IPS-NIHi7 (cell line): ENCODE measurements at regions not wholly inside any gene's neighbourhood (a gene's known extent, or its start where the extent isn't known, plus 50 kb on each side); places are given as distances from the start of the nearest gene placed in this dataset.

Source experiments
- DNase-seq: peaks from one replicate; pipeline ENCODE4 v3.0.0; 2012; ENCODE audit warnings: mixed read lengths; ENCODE audit errors: extremely low spot score

GRCh38 chr2:41040782-41041520, 589.1 kb upstream of the SLC8A1 start:
- no peak for DNase-seq

DNA sequence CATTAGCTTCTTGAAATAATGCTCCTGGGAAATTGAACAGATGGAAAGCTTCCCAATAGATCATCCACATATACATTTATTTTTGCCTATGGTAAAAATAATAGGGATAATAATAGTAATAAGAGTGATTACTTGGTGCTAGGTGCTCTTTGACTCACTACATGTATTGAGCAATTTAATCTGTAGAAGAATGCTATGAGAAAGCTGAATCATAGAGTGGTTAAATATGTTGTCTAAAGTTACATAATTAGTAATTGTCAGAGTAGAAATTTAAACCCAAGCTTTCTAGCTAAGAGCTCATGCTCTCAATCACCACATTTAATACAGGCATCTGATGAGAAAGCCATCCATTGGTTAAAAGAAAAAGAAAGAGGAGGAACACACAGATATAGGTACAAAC, 590.5 kb upstream of the SLC8A1 start:
- DNase-seq = no peak

DNA sequence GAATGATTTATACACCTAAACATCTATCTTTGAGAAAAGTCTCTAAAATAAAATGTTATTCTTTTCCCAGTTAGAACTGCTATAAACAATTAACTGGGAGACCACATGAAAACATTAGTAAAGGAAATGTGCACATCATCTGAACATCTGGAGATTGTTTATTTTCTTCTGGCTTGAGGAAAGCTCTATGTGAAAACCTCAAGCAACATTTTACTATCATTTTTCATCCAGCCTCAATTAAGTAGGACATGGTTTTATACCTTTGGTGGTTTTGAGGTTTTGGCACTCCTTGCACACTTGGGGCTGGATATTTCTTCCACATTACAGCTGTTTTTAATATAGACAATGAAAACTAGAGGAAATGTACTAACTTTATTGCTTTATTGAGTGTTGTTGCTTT, 609.5 kb upstream of the SLC8A1 start:
- DNase-seq = no peak

GRCh38 chr2:41062336-41062735, 610.4 kb upstream of the SLC8A1 start:
- DNase-seq = no peak

DNA sequence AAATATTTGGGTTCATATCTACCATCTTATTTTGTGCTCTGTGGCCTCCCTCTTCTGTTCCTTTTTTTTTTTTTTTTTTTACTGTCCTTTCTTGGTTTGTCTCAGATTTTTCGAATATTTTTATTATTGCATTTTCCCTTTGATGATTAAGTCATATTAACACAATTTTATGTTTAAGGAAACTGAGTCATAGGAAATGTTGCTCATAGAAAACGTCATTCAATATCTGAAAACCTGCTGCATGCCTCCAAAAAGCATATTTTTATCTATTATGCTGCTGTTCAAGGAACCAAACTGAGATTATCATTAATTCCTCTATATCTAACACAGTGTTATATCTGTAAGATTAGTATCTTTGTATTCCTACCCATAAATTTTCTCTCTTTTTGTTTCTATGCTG, 614.3 kb upstream of the SLC8A1 start:
- no peak for DNase-seq

GRCh38 chr2:41068740-41069139, 616.9 kb upstream of the SLC8A1 start:
- no peak for DNase-seq

DNA sequence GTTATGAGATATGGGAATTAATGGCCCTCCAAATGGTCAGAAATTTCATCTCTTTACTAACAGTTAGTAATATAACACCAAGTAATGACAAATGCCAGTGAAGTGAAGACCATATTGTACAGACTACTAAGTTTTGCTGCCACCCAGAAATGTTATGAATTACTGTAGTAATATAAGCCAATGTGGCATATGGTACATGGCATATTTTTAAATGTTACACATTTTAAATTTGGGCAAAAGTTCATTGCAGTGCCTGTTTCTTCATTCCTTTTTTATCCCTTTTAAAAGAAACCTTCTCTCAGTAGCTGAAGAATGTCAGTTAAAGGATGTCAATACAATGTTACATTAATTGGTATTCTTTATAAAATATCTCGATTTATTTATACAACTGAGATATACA, 626.5 kb upstream of the SLC8A1 start:
- no peak for DNase-seq

DNA sequence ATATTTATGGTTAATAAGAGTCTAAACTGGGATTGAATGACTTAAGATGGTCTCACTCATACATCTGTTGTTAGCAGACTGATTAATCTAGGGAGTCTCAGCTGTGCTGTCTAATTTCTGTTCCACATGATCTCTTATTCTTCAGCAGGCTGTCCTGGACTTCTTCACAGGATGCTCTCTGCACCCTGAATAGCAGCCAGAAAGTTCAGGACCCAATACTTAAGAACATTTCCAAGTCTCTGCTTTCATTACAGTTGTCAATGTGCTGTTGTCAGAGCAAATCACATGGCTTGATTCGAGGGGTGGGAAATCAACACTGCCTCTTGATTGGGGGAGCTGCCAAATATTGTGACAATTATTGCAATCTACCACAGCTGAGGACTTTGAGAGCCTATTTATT, 627.1 kb upstream of the SLC8A1 start:
- DNase-seq = no peak

GRCh38 chr2:41084321-41084720, 632.4 kb upstream of the SLC8A1 start:
- no peak for DNase-seq

DNA sequence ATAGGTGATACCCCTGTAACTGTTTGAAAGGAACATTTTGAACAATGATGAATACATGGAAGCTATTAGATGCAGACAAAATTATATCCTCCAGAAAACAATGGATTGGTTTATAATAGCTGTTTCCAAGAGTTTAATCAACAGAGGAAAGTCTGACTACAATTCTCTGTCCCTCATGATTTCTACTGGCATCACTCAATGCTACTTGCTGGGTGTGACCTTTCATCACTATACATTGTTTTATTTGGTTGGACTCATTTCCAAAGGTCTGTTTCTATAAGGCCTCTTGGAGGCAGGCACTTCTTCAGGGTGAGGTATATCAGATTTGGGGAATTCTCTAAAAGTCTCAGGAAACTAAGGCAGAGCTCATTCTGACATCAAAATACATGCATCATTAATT, 636.1 kb upstream of the SLC8A1 start:
- no peak for DNase-seq

DNA sequence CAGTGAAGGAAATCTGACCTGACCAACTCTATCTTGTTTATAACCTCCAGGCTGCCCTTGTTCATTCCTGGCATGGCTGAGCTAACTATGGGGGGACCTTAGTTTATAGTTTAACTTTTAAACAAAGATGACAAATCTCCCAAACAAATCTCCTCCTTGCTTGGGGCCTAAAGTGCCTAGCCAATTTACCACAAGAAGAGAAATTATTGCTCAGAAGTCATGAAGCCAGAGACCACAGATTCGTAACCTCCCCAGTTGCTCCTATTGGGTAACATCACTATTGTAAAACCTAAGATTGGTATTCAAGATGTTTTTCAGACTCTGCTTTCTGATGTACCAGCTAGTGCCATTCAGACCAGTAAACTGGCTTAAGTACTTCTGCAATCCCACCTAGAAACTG, 649.4 kb upstream of the SLC8A1 start:
- DNase-seq = no peak

DNA sequence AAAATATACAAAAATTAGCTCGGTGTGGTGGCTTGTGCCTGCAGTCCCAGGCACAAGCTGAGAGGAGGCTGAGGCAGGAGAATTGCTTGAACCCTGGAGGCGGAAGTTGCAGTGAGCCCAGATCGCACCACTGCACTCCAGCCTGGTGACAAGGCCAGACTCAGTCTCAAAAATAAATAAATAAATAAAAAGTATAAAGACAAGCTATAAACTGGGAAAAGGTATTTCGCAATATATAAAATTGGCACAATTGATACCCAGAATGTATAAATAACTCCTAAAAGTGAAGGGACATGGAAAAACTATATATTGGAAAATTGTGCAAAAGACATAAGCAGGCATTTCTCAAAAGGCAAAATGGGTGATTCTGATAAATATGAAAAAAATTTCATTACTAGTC, 657.9 kb upstream of the SLC8A1 start:
- DNase-seq = no peak

DNA sequence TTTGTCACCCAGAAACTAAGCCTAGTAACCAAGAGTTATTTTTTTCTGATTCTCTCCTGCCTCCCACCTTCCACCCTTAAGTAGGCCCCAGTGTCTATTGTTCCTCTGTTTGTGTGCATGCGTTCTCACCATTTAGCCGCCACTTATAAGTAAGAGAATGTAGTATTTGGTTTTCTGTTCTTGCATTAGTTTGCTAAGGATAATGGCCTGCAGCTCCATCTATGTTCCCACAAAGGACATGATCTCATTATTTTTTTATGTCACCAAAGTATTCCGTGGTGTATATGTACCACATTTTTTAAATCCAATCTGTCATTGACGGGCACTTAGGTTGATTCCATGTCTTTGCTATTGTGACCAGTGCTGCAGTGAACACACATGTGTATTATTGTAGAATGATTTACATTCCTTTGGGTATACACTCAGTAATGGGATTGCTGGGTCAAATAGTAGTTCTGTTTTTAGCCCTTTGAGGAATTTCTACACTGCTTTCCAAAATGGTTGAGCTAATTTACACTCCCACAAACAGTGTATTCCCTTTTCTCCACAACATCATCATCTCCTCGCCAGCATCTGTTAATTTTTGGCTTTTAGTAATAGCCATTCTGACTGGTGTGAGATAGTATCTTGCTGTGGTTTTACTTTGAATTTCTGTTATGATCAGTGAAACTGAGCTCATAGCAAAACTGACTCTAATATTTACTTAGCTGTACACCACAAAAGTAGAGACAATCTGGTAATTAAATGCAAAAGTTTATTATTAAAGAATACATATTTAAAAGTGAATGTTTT, 660.1 kb upstream of the SLC8A1 start:
- DNase-seq = no peak

DNA sequence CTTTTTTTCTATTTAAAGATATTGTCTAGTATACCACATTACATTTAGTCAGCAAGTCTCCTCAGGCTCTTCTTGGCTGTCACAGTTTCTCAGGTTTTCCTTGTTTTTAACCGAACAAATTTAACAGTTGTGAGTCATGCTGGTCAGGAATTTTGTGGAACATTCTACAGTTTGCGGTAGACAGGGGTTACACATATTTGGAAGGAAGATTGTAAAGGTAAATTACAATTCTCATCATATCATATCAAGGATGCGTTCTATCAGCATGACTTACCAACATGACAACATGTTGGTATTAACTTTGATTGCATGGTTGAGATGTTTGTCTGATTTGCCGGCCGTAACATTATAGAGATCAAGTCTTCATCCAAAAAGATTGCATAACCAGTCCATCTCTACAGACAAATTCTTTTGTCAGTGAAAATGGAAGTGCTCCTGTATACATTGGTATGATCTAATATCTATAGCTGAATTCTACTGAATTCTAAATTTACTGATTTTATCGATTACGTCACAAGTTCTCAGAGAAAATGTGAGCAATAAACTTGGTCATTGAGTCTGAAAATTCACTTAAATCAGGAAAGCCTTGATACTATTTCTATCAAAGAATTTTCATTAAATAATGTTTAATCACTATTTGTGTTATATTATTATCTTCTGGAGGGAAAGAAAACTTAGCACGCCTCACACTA, 664.4 kb upstream of the SLC8A1 start:
- DNase-seq = no peak

DNA sequence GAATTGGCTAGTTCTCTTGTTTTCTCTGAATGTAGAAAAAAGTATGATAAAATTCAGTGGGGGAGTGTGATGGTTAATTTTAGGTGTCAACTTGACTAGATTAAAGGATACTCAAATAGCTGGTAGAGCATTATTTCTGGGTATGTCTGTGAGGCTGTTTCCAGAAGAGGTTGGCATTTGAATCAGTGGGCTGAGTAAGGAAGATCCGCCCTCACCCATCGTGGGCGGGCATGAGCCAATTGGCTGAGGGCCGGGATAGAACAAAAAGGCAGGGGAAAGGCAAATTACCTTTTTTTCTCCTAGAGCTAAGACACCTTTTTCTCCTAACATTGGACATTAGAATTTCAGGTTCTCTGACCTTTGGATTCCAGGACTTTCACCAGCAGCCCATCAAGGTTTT, 667.6 kb upstream of the SLC8A1 start:
- DNase-seq = no peak

GRCh38 chr2:41123341-41123740, 671.5 kb upstream of the SLC8A1 start:
- no peak for DNase-seq

DNA sequence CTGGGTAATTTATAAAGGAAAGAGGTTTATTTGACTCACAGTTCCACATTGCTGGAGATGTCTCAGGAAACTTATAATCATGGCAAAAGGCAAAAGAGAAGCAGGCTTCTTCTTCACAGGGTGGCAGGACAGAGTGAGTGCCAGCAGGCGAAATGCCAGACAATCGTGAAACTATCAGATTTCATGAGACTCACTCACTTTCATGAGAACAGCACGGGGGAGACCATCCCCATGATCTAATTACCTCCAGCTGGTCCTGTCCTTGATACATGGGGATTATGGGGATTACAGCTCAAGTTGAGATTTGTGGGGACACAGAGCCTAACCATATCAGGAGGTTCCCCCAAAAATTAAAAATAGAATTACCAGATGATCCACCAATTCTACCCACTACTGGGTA, 675.5 kb upstream of the SLC8A1 start:
- DNase-seq = no peak

DNA sequence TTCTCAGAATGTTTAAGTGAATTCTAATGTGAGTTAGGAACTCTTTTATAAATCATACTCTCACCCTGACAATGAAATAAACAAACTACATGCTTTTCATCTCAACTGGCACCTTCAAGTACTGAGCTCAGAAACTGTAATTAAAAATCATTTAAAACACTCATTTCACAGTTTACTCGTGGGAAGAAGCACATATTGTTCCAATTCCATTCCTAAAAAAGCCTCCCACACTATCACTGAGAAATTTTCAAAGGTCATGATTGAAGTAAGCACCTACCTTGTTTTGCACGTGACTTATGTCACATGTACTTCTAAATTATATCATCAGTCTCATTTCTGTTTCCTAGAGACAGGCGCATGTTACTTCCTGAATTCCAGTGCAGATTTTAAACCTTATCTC, 678.1 kb upstream of the SLC8A1 start:
- DNase-seq = no peak

- no peak for DNase-seq
Measured at GRCh38 chr2:41137031-41137430, 685.1 kb upstream of the SLC8A1 start.

DNA sequence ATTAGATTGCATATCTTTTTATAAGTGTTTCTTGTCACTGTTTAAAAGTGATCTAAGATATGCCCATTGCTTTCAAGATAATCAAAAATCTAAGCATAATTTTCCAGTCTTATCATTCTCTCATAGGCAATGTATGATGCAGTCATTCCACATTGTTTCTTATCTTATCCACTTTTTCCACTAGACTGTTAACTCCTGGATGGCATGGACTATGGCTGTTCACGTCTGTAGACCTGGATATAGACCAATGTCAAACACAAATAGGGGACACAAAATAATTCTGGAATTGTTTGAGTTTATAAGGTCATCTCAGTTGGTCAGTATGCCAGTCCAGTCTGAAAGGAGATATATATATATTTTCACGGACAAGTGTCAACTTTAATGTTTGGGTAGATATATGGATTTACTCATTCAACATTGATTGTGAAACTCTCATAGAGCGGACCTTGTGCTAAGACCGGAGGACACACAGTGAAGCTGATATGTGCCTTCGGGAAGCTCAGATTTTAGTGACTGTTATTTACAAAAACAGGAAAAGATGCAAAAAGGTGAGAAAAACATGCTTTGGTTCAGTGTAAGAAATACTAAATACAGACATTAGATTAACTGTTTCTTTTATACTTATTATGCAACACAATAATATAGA, 689.4 kb upstream of the SLC8A1 start:
- no peak for DNase-seq

GRCh38 chr2:41142478-41142877, 690.6 kb upstream of the SLC8A1 start:
- DNase-seq = no peak

- no peak for DNase-seq
Measured at GRCh38 chr2:41145066-41145465, 693.2 kb upstream of the SLC8A1 start.
